Astrocyte (in vitro differentiated cells and primary cell): ENCODE measurements at regions not wholly inside any gene's neighbourhood (a gene's known extent, or its start where the extent isn't known, plus 50 kb on each side); places are given as distances from the start of the nearest gene placed in this dataset.
"Not testable (repeated sequence)": the region's sequence is repeated elsewhere in the genome, so short reads cannot be mapped to it uniquely, and the experiment has no call there.

Source experiments
- DNase-seq: peaks from one replicate; pipeline ENCODE4 v3.0.0-alpha.2; 2010; ENCODE audit warnings: low read depth
- FAIRE-seq: peaks from 2 replicates; lab custom pipeline; 2011; peaks lifted over from hg19 to GRCh38; lab: Jason Lieb, UNC
- H2AFZ ChIP-seq: 2 replicates; pipeline ENCODE4 v1.6.0; 2012; ENCODE audit warnings: low read depth, low read length, inconsistent platforms
- H3K27ac ChIP-seq: 2 replicates; pipeline ENCODE4 v1.5.1; 2011; ENCODE audit warnings: low read depth, low read length, inconsistent platforms
- H3K27me3 ChIP-seq: 2 replicates; pipeline ENCODE4 v1.6.0; 2011; ENCODE audit warnings: low read length, inconsistent platforms; ENCODE audit not compliant: insufficient read depth
- H3K36me3 ChIP-seq: 2 replicates; pipeline ENCODE4 v1.5.1; 2011; ENCODE audit warnings: low read length, inconsistent platforms; ENCODE audit not compliant: insufficient read depth
- H3K4me1 ChIP-seq: 2 replicates; pipeline ENCODE4 v1.5.1; 2011; ENCODE audit warnings: low read length, inconsistent platforms; ENCODE audit not compliant: insufficient read depth
- H3K4me2 ChIP-seq: 2 replicates; pipeline ENCODE4 v1.6.0; 2012; ENCODE audit warnings: low read length, inconsistent platforms
- H3K4me3 ChIP-seq: 2 replicates; pipeline ENCODE4 v1.5.1; 2011; ENCODE audit warnings: low read depth, mild to moderate bottlenecking, low read length, inconsistent platforms; ENCODE audit not compliant: insufficient read depth
- H3K79me2 ChIP-seq: 2 replicates; pipeline ENCODE4 v1.6.0; 2012; ENCODE audit warnings: mild to moderate bottlenecking, low read length, inconsistent platforms; ENCODE audit not compliant: insufficient read depth
- H3K9ac ChIP-seq: 2 replicates; pipeline ENCODE4 v1.6.0; 2012; ENCODE audit warnings: mild to moderate bottlenecking, low read length, inconsistent platforms
- H3K9me3 ChIP-seq: 2 replicates; pipeline ENCODE4 v1.5.1; 2012; ENCODE audit warnings: low read depth, mild to moderate bottlenecking, low read length, inconsistent platforms; ENCODE audit not compliant: insufficient read depth
- H4K20me1 ChIP-seq: 2 replicates; pipeline ENCODE4 v1.6.0; 2012; ENCODE audit warnings: low read length, inconsistent platforms; ENCODE audit not compliant: insufficient read depth
- H3K27ac Mint-ChIP-seq: one replicate; pipeline ENCODE4 v1.8.0; 2021; ENCODE audit warnings: mild to moderate bottlenecking, mixed read lengths; ENCODE audit not compliant: unreplicated experiment
- H3K27me3 Mint-ChIP-seq: one replicate; pipeline ENCODE4 v1.8.0; 2021; ENCODE audit warnings: low read depth, mixed read lengths; ENCODE audit not compliant: unreplicated experiment
- H3K36me3 Mint-ChIP-seq: one replicate; pipeline ENCODE4 v1.8.0; 2021; ENCODE audit warnings: low read depth, mixed read lengths; ENCODE audit not compliant: unreplicated experiment
- H3K4me1 Mint-ChIP-seq: one replicate; pipeline ENCODE4 v1.8.0; 2021; ENCODE audit warnings: low read depth, mixed read lengths; ENCODE audit not compliant: unreplicated experiment
- H3K4me3 Mint-ChIP-seq: one replicate; pipeline ENCODE4 v1.8.0; 2021; ENCODE audit warnings: mild to moderate bottlenecking, moderate library complexity, mixed read lengths; ENCODE audit not compliant: unreplicated experiment
- H3K9me3 Mint-ChIP-seq: one replicate; pipeline ENCODE4 v1.8.0; 2021; ENCODE audit warnings: mild to moderate bottlenecking, mixed read lengths; ENCODE audit not compliant: unreplicated experiment
- EZH2 ChIP-seq: IDR thresholded peaks from 2 replicates; pipeline ENCODE4 v1.6.1; 2012; ENCODE audit warnings: mild to moderate bottlenecking, low read length, inconsistent platforms; ENCODE audit not compliant: insufficient read depth
- TF ChIP-seq, protein P1 (sequence below): IDR thresholded peaks from 2 replicates; pipeline ENCODE4 v1.5.1; 2011; ENCODE audit warnings: low read depth, mild to moderate bottlenecking, inconsistent platforms, low read length, moderate library complexity; ENCODE audit not compliant: insufficient read depth

DNA sequence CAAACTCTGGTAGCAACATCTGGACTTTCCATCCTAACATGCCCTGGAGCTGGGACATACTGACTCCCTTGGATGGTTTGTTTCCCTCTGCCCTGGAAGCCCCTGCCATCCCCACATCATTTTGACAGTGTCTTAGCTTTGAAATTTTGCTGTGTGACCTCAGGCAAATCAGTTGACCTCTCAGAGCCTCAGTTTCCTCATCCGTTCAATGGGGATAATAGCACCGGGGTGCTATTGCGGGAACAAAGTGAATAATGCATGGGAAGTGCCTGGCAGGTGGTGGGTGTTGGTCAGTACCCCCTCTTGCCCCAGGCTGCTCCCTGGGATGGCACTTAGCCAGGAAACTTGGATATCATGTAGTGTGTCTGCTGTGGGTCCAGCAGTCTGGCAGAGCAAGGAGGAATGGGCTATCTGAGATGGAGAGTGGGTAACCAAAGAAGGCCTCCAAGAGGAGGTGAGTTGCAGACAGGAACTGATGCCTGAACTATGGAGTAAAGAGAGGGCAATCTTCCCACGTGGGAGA is 88.6 kb downstream of the MRPL14 start:
- Histone ChIP-seq H3K4me2 (no peak overlapping the region), H3K4me1 (peaks cover 41% of the 10 kb centered on the region), H3K36me3 (no peaks in the 10 kb centered on the region), H3K4me3 (no peak overlapping the region), H3K27ac (no peak overlapping the region), H3K9ac (no peak overlapping the region), H3K79me2 (no peaks in the 10 kb centered on the region), H4K20me1 (no peaks in the 10 kb centered on the region), H3K9me3 (no peaks in the 10 kb centered on the region), H2AFZ (no peak overlapping the region), H3K27me3 (no peaks in the 10 kb centered on the region)
- H3K27me3 Mint-ChIP-seq = peaks cover 9% of the 10 kb centered on the region
- peak overlapping the region; percentile 72 for H3K27ac Mint-ChIP-seq
- H3K4me1 Mint-ChIP-seq = peaks cover 53% of the 10 kb centered on the region
- H3K9me3 Mint-ChIP-seq = no peaks in the 10 kb centered on the region
- TF ChIP-seq, protein P1, sequence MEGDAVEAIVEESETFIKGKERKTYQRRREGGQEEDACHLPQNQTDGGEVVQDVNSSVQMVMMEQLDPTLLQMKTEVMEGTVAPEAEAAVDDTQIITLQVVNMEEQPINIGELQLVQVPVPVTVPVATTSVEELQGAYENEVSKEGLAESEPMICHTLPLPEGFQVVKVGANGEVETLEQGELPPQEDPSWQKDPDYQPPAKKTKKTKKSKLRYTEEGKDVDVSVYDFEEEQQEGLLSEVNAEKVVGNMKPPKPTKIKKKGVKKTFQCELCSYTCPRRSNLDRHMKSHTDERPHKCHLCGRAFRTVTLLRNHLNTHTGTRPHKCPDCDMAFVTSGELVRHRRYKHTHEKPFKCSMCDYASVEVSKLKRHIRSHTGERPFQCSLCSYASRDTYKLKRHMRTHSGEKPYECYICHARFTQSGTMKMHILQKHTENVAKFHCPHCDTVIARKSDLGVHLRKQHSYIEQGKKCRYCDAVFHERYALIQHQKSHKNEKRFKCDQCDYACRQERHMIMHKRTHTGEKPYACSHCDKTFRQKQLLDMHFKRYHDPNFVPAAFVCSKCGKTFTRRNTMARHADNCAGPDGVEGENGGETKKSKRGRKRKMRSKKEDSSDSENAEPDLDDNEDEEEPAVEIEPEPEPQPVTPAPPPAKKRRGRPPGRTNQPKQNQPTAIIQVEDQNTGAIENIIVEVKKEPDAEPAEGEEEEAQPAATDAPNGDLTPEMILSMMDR = no peak
- no peak for TF ChIP-seq EZH2
- no peak overlapping the region for H3K4me3 Mint-ChIP-seq
- no peak for DNase-seq
- FAIRE-seq = no peak
- H3K36me3 Mint-ChIP-seq = no peaks in the 10 kb centered on the region

DNA sequence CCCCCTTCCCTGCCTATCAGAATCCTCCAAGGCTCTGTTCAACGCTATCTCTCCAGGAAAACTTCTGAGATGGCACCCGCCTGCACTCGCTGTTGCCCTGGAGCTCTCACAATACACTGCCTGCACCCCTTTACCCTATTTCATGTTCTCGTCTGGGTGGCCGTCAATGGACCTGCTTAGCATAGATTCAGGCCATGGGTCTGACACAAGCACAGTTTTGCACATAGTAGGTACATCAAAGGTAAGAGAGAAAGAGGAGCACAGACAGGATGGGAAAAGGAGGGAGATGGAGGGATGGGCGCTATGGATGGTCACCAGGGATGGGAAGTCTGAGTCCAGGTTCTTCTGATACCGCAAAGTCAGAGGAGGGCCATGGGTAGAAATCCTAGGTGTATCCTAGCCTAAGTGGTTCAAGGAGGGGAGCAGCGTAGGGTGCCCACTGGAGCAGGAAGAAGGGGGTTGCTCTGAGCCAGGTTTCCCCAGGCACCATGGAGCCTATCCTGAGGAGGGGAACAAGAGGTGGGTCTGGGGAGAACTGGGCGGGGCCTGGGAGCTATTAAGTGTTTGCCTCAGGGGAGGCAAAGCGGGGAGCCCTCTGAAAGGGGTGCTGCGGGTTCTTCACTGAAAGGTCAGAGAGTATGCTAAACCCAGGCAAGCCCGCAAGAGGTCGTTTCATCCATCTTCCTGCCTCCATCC is 89.3 kb downstream of the MRPL14 start:
- H3K36me3 Mint-ChIP-seq = no peaks in the 10 kb centered on the region
- FAIRE-seq (no peak), DNase-seq (no peak)
- peaks cover 47% of the 10 kb centered on the region for H3K4me1 Mint-ChIP-seq
- TF ChIP-seq, protein P1 = no peak
- TF ChIP-seq EZH2 = no peak
- no peaks in the 10 kb centered on the region for H3K27me3 ChIP-seq
- H3K9me3 ChIP-seq = no peaks in the 10 kb centered on the region
- no peak overlapping the region for H3K27ac Mint-ChIP-seq
- H3K9me3 Mint-ChIP-seq = no peaks in the 10 kb centered on the region
- no peak overlapping the region for H3K4me2 ChIP-seq
- H2AFZ ChIP-seq = no peak overlapping the region
- no peaks in the 10 kb centered on the region for H4K20me1 ChIP-seq
- peaks cover 9% of the 10 kb centered on the region for H3K27me3 Mint-ChIP-seq
- no peak overlapping the region for H3K9ac ChIP-seq
- H3K36me3 ChIP-seq = no peaks in the 10 kb centered on the region
- no peaks in the 10 kb centered on the region for H3K79me2 ChIP-seq
- peaks cover 35% of the 10 kb centered on the region for H3K4me1 ChIP-seq
- no peak overlapping the region for H3K27ac ChIP-seq
- no peak overlapping the region for H3K4me3 ChIP-seq
- H3K4me3 Mint-ChIP-seq = no peak overlapping the region

DNA sequence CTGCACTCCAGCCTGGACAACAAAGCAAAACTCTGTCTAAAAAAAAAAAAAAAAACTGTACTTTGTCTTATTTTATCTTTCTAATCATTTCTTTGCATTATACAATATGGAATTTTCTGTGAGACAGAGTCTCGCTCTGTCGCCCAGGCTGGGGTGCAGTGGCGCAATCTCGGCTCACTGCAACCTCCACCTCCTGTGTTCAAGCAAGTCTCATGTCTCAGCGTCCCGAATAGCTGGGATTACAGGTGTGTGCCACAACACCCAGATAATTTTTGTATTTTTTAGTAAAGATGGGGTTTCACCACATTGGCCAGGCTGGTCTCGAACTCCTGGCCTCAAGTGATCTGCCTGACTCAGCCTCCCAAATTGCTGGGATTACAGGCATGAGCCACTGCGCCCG is 90.0 kb downstream of the MRPL14 start:
- not testable (repeated sequence) for H3K9me3 ChIP-seq, H3K4me3 ChIP-seq, H3K9me3 Mint-ChIP-seq, H3K4me2 ChIP-seq, H3K36me3 Mint-ChIP-seq, FAIRE-seq, H3K27ac ChIP-seq, H4K20me1 ChIP-seq, H3K27ac Mint-ChIP-seq, H3K27me3 Mint-ChIP-seq, H3K9ac ChIP-seq, H3K27me3 ChIP-seq, H3K4me3 Mint-ChIP-seq, DNase-seq, H2AFZ ChIP-seq, H3K79me2 ChIP-seq, H3K36me3 ChIP-seq
- peaks cover 40% of the 10 kb centered on the region for H3K4me1 Mint-ChIP-seq
- peaks cover 28% of the 10 kb centered on the region for H3K4me1 ChIP-seq
